BJ (cell line): ENCODE measurements at regions not wholly inside any gene's neighbourhood (a gene's known extent, or its start where the extent isn't known, plus 50 kb on each side); places are given as distances from the start of the nearest gene placed in this dataset.

ENCODE experiments used
- CTCF ChIA-PET: fragments of 350-600 bp; formaldehyde crosslinking; extraction: SDS; loops from one replicate; lab custom pipeline; 2021; ENCODE audit warnings: antibody characterized with exemption, inconsistent platforms; lab: Yijun Ruan, JAX
- POLR2A ChIA-PET: fragments of 300-600 bp; sonication (Branson Sonifier 250); formaldehyde crosslinking; extraction: SDS; loops from one replicate; lab custom pipeline; 2021; ENCODE audit warnings: antibody characterized with exemption; lab: Charles Lee
- DNase-seq: peaks from one replicate; pipeline ENCODE4 v3.0.0-alpha.2; 2011; ENCODE audit warnings: low read depth
- H3K27me3 ChIP-seq: 2 replicates; pipeline ENCODE4 v1.6.0; 2011; ENCODE audit warnings: low read length; ENCODE audit not compliant: control insufficient read depth, insufficient read depth
- H3K36me3 ChIP-seq: 2 replicates; pipeline ENCODE4 v1.5.1; 2011; ENCODE audit warnings: low read length; ENCODE audit not compliant: control insufficient read depth, insufficient read depth
- H3K4me3 ChIP-seq: 2 replicates; pipeline ENCODE4 v1.5.1; 2011; ENCODE audit warnings: low read depth, mild to moderate bottlenecking, control low read depth, low read length
- TF ChIP-seq, protein P1 (sequence below): IDR thresholded peaks from 2 replicates; pipeline ENCODE4 v1.5.1; 2011; ENCODE audit warnings: low read depth, mild to moderate bottlenecking, control low read depth, inconsistent platforms, low read length, moderate library complexity; ENCODE audit not compliant: insufficient read depth

DNA sequence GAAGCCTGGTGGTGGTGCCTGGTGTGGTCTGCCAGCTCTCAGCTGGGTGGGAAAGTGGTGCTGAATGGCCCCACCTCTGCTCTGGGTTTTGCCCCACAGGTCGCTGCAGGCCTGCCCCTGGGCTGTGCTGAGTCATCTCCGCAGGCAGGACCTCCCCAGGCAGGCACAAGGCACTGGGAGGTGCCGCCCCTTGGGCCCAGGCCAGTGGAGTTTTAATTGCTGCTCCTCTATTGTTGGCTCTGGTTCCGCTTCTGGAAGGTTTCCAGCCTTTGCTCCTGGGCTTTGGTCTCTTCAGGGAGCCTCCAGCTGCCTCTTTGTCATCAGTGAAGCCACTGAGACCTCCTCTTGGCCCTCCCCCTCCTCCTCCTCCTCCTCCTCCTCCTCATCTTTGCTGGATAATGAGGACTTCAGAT lies 180.3 kb upstream of the GRB10 start:
- Histone ChIP-seq H3K36me3 (no peaks in the 10 kb centered on the region), H3K4me3 (no peak overlapping the region), H3K27me3 (no peaks in the 10 kb centered on the region)
- TF ChIP-seq, protein P1, sequence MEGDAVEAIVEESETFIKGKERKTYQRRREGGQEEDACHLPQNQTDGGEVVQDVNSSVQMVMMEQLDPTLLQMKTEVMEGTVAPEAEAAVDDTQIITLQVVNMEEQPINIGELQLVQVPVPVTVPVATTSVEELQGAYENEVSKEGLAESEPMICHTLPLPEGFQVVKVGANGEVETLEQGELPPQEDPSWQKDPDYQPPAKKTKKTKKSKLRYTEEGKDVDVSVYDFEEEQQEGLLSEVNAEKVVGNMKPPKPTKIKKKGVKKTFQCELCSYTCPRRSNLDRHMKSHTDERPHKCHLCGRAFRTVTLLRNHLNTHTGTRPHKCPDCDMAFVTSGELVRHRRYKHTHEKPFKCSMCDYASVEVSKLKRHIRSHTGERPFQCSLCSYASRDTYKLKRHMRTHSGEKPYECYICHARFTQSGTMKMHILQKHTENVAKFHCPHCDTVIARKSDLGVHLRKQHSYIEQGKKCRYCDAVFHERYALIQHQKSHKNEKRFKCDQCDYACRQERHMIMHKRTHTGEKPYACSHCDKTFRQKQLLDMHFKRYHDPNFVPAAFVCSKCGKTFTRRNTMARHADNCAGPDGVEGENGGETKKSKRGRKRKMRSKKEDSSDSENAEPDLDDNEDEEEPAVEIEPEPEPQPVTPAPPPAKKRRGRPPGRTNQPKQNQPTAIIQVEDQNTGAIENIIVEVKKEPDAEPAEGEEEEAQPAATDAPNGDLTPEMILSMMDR = no peak
- ChIA-PET CTCF (no interaction called here), POLR2A (no interaction called here)
- DNase-seq = peak; percentile 8

DNA sequence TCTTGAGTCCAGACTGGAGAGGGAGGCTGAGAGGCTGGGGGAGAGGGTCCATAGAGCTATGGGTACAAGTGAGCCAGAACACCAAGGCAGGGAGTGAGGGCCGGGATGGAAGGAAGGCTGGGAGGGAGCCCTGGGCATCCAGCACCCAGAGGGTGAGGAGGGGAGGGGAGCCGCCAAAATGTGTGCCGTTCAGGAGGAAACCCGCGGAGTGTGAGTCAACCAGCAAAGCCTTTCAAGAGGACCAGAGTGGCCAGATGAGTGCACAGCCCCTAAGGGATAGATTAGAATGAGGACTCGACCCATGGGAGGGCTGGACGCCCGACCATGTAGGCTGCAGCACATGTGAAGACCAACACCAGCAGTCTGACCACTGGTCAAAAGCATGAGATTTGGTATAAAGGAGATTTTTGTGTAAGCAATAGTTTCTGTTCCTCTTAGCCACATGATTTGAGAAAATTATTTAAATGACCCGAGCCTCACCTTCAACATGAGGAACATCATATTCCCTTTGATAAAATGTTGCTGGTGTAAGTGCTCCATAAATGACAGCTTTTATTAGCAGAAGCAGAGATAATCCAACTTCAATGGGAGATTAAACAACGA lies 179.7 kb upstream of the GRB10 start:
- no peak for DNase-seq
- CTCF ChIA-PET = no interaction called here
- TF ChIP-seq, protein P1 = no peak
- H3K27me3 ChIP-seq = no peaks in the 10 kb centered on the region
- H3K4me3 ChIP-seq = no peak overlapping the region
- no peaks in the 10 kb centered on the region for H3K36me3 ChIP-seq
- POLR2A ChIA-PET = no interaction called here

DNA sequence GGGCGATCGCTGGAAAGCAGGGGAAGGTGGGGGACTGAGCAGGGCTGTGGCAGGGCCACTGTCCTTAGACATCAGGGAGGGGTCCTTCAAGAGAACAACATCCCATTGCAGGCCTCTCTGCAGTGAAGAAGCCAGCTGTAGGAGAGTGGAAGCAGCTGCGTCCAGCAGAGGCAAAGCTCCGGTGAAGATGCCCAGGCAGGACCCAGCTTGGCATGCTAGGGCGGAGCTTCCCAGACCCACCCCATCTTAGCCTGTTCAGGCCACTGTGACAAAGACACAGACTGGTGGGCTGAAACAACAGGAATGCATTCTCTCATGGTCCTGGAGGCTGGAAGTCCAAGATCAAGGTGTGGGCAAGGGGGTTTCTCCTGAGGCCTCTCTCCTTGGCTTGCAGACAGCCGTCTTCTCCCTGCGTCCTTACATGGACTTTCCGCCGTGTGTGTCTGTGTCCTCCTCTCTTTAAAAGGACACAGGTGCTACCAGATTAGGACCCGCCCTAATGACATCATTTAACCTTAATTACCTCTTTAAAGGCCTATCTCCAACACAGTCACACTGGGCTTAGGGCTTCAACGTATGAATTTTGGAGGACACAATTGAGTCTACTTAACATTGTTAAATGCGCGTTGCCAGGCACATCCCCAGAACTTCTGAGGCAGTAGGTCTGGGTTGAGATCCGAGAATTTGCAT lies 178.1 kb upstream of the GRB10 start:
- Histone ChIP-seq H3K4me3 (no peak overlapping the region), H3K27me3 (no peaks in the 10 kb centered on the region), H3K36me3 (no peaks in the 10 kb centered on the region)
- TF ChIP-seq, protein P1 = no peak
- ChIA-PET POLR2A (no interaction called here), CTCF (no interaction called here)
- no peak for DNase-seq

DNA sequence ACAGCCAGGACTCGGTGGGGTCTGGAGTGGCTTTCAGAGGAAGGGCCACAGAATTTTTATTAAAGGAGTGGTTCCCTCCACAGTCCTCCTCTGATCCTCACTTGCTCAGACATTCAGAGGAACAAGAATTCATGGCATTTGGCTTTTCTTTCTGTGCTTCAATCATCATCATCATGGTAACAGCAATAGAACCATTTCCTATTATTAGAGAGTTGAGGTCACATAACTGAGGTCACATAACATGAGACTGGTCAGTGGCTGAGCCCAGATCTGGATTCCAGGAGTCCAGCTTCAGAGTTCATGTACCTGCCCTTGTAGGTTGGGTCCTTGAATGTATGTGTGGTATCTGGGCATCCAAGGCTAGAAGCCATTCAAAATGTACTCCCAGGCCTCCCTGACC lies 177.3 kb upstream of the GRB10 start:
- ChIA-PET POLR2A (no interaction called here), CTCF (no interaction called here)
- TF ChIP-seq, protein P1 = no peak
- Histone ChIP-seq H3K27me3 (no peaks in the 10 kb centered on the region), H3K36me3 (no peaks in the 10 kb centered on the region), H3K4me3 (no peak overlapping the region)
- no peak for DNase-seq

DNA sequence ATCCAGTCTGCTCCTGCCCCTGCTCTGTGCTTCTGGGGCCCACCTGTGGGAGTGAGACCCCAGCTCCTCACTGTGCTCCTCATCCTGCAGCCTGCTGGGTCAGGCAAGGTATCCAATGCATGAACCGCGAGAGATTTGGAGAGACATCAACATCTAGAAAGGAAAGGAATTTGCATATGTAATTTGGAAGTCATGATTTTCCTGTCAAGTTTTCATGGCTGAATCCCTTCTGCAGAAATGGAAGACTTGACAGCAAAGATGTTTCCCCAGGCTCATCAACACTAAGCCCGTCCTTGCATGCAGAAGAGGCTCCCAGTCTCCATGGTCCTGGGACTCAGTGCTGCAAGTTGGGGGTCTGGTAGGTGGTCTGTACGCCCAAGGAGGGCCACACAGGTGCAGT lies 176.9 kb upstream of the GRB10 start:
- Histone ChIP-seq H3K27me3 (no peaks in the 10 kb centered on the region), H3K4me3 (no peak overlapping the region), H3K36me3 (no peaks in the 10 kb centered on the region)
- TF ChIP-seq, protein P1 = no peak
- ChIA-PET POLR2A (no interaction called here), CTCF (no interaction called here)
- no peak for DNase-seq
